ENCODE measurements at regions not wholly inside any gene's neighbourhood (a gene's known extent, or its start where the extent isn't known, plus 50 kb on each side); places are given as distances from the start of the nearest gene placed in this dataset.

DNA sequence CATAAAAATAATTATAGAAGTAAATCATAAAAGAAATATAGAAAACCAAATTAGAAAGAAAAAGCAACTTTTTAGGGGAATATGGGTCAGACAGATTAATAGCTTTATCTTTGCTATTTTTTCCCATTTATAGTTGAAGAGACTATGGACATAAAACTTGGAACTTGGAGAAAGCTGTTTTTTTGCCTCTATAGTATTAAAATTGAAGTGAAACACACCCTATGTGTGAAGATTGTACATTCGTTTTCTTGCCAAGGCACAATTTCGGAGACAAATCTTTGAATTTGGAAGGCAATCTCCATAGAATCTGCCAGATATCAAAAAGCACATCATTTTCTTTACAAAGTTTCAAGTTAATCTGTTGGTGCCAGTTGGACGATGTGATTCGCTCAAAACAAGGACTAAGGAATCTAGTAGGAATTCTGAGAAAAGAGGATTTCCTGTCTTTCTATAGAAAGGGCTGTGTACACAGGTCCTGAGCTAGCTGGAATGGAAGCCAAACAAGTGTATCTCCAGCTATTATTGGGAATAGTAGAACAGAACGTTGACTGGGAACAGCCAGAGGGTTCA is 156.3 kb downstream of the SLC7A11 start:
- no peak for DNase-seq

DNA sequence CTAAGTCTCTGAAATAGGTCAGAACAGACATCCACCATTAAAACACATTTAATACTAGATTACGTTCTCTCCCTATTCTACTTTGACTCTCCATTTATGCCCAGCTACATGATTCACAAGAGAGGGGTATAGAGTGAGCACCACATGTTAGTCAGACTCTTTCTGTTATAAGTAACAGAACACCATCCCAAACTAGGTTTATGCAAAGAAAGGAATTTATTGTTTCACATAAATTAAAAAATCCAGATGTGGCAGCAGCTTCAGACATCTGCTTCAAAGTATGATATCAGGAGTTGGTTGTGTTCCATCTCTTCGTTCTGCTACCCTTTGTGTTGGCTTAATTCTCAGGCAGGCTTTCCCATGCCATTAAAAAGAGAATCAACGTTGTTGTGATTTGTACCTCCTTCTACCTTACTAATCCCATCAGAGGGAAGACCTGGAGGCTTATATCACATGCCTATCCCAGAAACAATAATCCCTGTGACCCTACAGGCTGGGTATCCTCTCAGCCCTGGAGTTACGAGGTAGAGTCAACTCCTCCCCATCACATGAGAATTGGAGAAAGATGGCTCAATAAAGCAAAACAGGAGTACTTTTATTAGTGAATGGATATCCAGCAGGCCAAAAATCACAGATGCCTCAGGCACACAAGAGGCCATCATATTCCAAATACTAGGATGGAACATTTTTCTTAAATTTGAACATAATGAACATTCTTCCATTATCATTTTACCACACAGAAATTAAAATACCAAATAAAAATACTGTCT is 163.2 kb downstream of the SLC7A11 start:
- no peak for DNase-seq

DNA sequence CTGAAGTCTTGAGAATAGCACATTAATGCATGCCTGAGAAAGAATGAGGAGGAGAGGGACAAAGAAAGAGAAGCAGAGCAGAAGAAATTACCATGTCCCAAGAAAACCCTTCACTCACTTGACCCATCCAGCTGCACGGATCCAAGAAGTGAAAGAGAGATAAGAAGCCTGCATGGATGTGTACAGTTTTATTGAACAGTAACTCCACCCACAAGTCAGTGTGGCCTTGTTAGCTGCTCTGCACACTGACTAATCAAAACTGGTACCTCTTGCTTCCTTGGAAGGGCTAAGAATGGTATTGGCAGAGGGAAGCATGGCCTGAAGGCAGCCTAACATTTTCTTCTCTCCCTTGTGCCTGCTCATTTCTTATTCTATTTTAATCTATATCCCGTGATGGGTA is 163.9 kb downstream of the SLC7A11 start:
- DNase-seq, result no peak

DNA sequence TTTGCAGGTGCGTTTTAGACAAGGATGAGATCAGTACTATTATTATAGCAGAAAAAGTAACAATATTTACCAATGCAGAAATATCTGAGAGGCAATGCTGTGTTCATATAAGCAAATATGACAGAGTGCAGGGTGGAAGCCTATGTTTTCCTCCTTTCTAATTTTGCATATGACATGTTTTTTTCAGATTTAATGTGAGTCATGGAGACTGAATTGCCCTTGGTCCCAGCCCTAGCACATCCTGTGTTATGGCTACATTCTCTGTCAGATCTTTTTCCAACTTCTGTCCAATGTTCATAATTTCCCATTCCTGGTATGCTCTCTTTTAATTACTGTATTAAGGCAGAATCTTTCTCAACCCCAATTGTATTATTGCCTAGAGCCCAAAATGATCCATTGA is 165.6 kb downstream of the SLC7A11 start:
- DNase-seq, result no peak

DNA sequence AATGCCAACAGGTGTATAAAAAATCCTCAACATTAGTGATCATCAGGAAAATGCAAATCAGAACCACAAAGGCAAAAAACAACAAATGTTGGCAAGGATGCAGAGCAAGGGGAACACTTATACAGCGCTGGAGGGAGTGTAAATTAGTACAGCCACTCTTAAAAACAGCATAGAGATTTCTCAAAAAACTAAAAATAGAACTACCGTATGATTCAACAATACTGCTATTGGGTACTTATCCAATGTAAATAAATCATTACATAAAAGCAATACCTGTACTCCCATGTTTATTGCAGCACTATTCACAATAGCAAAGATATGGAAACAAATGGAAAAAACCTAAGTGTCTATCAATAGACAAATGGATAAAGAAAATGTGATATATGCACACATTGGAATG is 171.3 kb downstream of the SLC7A11 start:
- no peak for DNase-seq

DNA sequence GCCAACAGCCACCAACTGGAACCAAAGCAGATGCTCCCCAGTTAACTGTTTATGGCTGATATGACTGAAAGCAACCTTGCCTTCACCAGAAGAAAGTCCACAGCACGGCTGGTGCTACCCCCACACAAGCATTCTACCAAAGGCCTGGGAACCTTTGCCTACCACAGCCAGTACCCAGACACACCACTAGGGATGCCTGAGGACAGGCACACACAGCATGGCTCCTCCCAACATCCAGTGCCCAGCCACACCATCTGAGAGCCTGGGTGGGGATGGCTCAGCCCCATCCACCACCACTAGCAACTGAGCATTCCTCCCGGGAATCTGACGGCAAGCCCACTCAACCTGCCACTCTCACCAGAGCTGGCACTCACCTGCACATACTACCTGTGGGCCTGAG is 178.6 kb downstream of the SLC7A11 start:
- no peak for DNase-seq

DNA sequence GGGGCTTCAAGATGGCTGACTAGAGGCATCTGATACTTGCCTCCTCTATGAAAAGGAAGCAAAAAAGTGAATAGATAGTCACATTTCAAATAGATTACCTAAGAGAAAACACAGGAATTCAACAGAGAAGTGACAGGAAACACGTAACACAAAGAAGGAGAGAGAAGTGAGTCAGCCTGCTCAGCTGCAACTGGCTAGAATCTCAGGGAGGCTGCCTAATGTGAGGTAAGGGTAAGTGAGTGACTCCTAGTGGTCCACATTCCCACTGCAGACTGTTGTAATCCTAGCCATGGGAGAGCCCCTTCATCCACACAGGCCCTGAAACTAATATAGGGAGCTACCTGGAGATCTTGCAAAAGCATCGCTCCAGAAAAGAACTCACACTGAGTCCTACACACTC is 179.2 kb downstream of the SLC7A11 start:
- DNase-seq, result no peak

DNA sequence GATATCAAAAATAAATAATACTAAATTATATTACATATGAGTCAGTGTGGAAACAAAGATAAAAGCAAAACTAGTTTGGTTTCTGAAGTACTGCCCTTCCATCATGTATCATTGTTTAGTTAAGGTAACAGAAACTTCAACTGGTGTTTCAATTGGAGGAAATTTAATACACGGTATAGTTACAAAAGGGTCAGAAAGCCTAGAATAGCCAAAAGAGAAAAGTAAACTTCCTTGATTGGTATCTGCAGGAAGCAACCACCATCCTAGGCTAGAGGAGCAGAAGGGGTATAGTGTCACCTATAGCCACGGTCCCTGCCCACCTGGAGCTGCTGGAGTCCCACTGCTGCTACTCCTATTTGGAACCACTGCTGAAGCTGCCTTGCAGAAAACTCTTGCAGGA is 185.6 kb downstream of the SLC7A11 start:
- no peak for DNase-seq

DNA sequence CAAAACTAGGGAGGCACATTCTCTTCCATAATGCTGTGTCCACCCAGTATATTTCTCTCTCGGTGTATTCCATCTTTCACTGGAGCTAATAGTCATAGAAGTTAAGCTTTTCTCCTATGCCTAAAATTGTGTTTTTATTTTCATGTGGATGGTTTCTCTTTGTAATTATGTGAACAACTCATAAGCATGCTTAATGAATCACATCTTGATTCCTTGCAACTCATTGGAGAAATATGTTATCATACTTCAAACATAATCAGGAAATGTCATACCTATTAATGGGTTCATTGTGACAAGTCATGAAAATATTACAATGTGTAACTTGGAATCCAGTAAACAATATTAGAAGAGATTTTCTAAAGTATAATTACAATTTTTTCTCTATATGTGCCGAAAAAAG is 186.3 kb downstream of the SLC7A11 start:
- DNase-seq, result no peak

DNA sequence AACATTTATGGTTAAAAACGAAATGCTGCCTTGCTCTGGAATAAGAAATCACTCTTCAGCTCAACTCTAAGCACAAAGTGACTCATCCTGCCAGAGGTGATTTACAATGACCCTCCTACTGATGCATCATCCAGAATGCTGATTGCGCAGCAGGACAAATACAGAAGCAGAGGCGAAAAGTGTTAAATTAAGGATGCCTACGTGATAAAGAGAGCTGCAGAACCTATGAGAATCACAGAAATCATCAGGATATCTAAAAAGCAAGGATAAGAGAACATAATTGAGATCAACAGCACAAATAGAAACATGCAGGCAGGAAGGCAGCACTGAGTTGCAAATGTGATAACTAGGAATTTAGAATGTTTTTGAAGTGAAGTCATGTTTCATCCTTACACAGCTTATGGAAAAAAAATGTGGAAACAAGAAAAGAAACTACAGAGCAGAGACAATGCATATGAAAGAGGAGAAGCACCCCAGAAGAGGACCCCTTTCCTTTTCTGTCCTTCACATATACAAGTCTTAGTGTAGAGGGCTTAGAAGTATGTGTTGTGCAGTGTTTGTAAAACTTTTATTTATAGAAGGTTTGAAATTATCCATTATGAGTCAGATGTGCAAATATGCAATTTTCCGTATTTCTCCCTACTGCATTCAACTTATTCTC is 188.4 kb downstream of the SLC7A11 start:
- DNase-seq, result no peak

DNA sequence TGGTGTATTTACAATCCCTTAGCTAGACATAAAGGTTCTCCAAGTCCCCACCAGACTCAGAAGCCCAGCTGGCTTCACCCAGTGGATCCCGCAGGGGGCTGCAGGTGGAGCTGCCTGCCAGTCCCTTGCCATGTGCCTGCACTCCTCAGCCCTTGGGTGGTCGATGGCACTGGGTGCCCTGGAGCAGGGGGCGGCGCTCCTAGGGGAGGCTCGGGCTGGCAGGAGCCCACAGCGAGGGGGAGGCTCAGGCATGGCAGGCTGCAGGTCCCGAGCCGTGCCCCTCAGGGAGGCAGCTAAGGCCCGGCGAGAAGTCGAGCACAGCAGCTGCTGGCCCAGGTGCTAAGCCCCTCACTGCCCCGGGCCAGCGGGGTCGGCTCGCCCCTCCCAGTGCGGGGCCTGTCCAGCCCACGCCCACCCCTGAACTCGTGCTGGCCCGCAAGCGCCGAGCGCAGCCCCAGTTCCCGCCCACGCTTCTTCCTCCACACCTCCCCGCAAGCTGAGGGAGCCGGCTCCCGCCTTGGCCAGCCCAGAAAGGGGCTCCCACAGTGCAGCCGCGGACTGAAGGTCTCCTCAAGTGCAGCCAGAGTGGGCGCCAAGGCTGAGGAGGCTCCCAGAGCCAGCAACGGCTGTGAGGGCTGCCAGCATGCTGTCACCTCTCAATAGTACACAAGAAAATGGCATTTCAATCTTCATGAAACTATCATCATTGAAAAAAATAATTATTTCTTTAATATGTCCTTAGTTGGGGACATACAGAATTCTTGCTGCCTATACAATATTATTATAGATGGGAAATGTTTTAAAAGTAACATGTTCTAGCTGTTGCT is 189.1 kb downstream of the SLC7A11 start:
- no peak for DNase-seq

DNA sequence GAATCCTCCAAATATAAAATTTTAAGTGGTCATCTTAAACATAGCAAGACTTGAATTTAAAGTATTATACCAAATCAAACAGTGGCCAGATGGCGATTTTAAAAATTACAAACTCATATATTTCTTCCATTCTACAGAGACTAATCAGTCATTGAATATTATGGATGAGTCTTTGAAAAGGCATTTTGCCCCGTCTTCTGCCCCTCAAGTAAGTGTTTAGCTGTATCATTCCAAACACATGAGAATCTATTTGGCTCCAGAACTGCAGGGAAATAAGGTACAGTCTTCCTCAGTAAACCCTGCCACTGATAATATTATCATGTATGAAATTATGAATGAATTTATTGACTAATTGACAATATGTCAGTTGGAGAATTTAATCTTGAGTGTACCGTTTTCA is 191.0 kb downstream of the SLC7A11 start:
- no peak for DNase-seq

DNA sequence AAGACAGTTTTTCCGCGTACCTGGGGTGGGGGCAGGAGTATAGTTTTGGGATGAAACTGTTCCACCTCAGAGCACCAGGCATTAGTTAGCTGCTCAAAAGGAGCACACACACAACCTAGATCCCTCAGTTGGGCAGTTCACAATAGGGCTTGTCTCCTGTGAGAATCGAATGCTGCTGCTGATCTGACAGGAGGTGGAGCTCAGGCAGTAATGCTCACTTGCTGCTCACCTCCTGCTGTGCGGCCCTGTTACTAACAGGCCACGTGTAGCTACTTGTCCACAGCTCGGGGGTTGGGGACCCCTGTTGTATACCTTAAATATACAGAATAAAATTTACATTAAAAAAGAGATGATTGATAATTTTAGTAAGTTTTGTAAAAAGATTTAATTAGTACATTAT is 191.5 kb downstream of the SLC7A11 start:
- DNase-seq, result no peak

DNA sequence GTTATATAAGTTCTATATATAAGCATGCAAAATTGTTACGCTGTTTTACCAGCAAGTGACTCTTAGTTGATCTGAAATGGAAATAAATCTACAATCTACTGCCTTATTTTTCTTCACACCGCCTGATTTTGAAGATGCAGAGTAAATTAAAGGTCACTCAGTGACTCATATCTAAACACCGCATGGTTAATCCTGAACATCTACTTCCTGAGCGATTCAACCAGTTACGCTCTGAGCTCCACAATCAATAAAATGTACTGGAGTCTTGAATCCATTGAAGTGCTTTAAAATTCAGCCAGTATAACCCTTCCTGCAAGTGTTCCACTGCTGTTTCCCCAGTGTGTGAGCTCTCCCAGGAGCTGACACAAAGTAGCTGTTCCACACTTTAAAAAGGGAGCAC is 192.8 kb downstream of the SLC7A11 start:
- no peak for DNase-seq

DNA sequence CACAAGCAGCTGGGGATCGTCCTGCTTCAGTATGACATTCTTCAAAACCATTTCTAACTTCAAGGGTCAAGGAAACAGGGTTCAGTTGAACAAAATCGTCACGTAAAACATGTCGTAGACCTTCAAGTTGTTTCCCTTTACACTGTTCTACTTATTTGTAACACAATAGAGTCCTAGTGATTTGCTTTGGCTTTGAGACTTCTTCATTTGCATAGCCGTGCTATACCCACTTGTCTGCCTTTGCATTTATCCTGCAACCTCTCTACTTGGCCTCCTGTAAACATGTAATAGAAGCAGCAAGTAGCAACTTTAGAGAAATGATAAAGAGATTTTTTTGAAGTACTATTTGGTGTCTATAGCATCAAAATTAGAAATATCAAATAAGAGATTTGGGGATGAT is 194.9 kb downstream of the SLC7A11 start:
- no peak for DNase-seq

DNA sequence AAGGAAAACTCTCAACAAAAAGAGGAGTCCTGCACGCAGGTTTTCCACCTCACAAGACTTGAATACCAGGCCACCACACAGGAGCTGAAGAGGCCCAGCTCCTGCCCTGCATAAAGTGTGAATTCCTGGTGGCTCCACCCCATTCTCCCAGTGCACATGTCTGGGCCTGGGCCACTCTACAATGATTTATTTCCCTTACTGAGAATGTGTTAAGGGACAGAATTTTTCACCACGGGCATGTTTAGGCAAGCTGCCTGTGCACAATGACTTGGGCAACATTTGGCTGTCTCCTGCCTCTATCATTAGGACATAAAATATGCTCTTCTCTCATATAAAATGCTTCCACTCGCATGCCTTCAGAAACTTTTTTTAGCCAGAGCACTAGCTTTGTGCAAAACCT is 197.1 kb downstream of the SLC7A11 start:
- no peak for DNase-seq

DNA sequence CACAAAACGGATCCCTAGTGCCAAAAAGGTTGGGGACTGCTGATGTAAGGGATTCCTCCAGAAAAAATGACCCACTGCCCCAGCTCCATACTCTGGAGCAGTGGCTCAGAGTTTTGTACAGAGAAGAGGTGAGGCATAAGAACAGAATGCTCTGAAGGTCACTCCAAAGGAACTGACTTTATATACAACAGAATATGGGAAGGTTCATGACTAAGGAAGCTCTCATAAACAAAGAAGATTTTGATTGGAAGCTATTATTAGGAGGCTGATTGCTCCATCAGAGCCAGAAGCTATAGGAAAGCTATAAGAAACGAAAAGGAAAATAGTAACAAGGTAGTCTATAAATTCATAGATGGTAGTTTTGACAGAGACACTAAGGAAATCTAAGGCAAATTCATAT is 203.1 kb downstream of the SLC7A11 start:
- no peak for DNase-seq

DNA sequence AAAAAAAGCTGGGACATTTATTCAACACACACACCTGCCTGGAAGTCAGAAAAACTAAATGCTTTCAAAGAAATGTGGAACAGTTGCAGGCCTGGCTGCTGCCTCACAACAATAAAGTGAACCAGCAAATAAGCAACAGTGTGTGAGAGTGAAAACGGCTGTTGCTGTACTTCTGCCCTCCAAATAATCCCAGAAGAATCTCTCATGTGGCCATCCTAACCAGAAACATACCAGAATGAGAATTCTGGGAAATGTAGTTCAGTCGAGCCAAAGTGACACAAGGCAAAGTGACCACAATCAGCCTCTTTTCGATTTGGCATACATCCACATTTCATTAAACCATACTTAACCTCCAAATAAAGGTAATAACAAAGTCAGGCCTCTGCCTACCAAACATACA is 204.5 kb downstream of the SLC7A11 start:
- DNase-seq, result no peak

DNA sequence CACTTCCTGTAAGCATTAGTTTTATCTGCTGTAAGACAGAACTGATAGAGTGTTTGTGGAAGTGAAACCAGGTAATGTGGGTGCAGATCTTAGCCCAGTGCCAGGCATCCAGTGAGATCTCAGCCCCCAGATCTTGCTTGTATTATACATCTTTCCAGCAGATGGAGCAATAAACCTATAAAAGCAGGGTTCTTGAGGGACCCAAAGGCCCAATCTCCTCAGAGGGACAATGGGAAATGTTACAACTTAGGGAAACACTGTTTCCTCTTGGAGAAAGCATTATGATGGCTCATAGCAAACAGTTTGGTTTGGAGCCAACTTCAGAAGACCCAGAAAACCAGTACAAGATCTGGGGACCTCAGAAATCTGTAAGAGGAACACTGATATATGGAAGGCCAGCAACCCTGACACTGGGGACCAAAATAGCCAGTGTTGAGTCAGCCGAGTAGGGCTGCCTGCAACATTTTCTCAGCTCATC is 206.3 kb downstream of the SLC7A11 start:
- peak in 14 of 56 donors; percentile 1 to 36 (median 7) for DNase-seq

DNA sequence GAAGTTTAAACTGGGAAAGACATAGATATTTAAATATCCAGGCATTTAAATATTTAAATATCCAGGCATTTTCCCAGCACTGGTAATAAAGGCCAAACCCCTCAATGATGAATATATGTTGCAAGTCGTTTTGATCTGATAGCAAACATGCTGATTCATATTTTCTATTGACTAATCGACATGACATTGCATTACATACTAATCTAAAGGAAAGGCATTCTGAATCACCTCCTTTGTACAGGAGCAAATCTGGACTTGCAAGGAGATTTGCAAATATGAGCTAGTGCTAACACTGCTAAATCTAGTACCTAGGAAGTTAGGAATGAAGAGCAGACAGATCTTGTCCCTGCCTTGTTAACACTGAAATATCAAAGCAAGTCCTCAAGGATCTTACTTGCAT is 207.3 kb downstream of the SLC7A11 start:
- DNase-seq, result no peak

DNA sequence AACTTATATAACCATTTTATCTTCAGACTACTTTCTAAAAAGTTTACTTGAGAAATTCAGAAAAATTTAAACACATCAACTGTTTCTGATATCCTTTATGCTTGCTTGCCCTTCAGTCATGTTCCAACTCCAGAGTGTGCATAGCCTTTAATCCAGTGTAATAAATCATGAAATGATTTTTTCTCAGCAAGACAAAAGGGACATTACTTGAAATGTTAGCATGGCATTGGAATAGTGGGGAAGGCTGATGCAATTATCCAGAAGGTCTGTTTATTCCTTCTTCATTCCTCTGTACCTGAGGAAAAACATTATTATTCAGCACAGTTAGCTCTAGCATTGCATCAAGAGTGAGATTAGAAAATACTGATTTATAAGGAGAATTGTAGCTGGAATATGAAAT is 209.9 kb downstream of the SLC7A11 start:
- no peak for DNase-seq

DNA sequence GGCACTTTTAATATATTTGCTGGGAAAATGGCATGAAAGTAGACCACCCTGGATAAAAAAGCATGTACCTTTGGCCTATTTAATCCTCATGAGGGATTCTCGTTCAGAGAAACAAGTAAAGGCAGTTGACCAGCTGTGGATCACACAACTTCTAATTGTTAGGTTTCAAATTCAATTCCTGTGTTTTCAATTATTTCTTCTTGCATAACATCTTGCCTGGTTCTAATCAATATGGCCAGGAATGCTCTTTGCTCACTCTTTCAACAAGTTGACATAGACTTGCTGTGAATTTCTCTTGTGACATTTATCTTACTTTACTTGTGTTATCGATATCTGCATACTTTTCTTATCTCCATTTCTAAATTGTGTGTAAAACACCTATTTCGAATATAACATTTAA is 211.8 kb downstream of the SLC7A11 start:
- no peak for DNase-seq
